GM19395 (cell line): ENCODE measurements at regions not wholly inside any gene's neighbourhood (a gene's known extent, or its start where the extent isn't known, plus 50 kb on each side); places are given as distances from the start of the nearest gene placed in this dataset.
"Not testable (repeated sequence)": the region's sequence is repeated elsewhere in the genome, so short reads cannot be mapped to it uniquely, and the experiment has no call there.

Experiments
- ATAC-seq: cut with Tn5 transposase; IDR thresholded peaks from one replicate; pipeline ENCODE4 v1.9.1; 2021; ENCODE audit warnings: mild to moderate bottlenecking, moderate library complexity; ENCODE audit not compliant: unreplicated experiment

DNA sequence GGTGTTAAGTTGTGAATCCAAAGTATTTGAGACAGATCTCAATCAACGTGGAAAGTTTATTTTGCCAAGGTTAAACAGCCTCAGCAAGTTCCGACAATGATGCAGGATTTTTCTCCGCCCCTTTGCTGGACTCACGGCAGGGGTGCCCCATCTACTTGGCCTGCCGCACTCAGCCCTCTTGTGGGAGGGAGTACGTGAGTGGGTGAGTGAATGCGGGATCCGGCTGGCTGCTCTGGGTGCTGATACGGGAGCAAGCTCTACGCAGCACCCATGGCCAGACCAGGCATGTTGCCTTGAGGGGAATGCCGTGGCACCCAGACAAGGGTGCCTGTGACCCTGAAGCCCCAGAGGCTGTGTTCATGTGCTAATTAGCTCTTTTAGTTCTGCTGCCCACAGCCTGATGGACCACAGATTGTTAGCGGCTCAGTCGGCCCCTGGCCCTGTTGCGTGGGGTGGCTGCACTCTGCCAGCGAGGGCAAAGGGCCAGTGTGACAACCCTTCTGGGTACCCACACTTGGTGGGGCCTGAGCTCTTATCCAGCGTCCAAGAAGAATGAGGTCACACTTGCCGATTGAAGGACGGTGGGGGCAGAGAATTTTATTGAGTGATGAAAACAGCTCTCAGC is 81.2 kb upstream of the FAM153A start:
- not testable (repeated sequence) for ATAC-seq

DNA sequence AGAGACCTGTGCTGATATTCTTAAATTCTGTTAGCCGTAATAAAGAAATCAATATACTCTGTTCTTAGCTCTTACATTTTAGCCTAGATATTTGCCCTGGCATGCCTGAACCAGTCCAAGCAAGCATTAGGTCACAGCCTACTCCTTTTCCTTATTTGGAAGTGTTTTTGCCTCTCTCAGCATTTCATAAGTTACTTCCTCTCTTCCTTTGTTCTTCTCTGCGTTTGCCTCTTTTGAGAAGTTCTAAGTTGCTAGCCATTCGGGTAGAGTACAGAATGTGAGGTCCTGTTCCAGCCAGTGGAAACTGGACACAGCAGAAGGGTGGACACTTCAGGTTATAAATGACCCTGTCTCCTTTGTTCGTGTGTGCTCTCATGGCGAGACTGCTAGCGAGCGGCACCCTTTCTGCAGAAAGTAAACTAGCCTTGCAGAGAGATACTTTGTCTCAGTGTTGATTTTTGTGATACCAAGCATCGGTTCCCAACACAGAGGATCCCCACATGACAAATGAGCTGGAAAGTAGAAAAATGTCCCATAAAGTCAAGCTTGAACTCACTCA is 75.0 kb upstream of the FAM153A start:
- not testable (repeated sequence) for ATAC-seq

DNA sequence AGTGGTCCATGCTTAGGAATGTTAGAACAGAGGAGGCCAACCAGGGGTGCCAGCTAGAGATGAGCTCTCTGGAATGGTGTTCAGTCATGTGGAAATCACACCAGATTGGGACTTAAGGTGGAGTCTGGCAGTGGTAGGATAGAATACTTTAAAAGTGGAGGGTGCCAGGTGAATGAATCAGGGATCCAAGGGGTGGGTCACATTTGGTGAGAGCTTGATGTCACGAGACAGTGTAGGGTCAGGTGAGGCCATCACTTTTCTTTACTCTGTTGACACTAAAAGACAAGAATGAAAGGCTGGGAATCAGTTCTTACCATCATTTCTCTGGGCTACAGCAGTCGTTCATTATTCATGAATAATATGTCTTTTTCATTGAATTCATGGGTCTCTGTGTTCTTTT is 73.8 kb upstream of the FAM153A start:
- ATAC-seq = not testable (repeated sequence)

DNA sequence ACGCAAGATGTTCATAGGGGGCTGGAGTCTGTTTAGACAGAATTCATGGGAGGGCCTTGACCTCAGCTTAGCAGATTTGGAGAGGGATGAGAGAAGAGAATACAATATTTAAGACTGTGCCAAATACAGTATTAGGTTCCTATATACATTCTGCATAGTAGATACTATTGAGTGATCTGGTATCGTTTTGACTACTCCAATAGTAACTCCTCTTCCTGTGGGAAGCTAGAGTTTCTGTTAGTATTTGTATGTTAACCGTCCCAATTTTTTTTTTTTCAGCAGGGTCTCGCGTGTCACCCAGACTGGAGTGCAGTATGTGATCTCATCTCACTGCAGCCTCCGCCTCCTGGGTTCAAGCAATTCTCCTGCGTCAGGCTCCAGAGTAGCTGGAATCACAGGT is 65.2 kb upstream of the FAM153A start:
- not testable (repeated sequence) for ATAC-seq

DNA sequence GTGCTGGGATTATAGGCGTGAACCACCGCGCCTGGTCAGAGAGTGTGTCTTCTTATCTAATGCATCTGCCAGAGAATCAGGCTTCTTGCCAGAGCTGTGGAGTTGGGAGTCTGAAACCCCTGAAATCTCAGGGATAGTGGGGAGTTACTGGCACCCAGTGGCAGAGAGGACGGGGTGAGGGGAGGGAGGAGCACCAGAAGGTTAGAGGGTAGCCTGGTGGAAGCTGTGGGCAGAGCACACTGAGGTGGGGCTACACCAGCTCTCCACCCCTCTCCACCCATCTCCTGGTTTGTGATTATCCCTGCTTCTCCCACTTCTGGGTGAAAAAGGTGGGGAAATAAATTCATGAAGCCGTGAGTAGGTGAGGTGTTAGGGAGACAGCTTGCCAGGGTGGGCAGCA is 63.9 kb upstream of the FAM153A start:
- ATAC-seq = not testable (repeated sequence)

DNA sequence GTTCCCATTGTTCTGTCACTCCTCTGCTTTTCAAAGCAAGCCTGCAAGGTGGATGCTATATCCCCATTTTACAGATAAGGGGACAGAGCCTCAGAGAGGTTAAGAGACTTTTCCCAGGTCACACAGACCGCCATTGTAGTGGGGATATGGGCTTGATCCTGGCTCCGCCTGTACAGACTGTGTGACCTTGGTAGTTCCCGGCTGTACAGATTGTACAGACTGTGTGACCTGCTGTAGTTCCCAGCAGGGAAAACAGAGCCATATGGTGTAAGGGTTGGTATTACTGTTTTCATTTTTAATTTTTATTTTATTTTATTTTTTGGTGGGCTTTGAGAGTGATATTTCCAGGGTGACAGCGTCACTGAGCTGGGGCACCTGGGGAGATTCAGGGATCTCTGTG is 63.2 kb upstream of the FAM153A start:
- ATAC-seq = not testable (repeated sequence)

DNA sequence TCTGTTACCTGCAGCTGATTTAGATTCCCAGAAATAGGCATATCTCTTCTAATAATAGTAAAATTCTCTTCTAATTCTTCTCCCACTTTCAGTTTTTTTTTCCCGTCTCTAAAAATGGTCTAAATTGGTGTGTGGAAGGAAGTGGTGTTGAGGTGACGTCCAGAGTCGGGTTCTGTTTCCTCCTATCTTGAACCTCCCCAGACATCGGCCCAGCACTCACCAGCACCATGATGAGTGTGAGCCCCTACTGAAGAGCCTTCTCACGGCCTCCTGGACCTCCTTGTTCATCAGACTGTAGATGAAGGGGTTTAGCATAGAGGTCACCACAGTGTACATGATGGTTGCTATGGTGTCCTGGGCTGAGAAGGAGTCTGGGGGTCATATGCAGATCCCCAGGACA is 53.5 kb upstream of the FAM153A start:
- not testable (repeated sequence) for ATAC-seq
